ENCODE measurements at regions not wholly inside any gene's neighbourhood (a gene's known extent, or its start where the extent isn't known, plus 50 kb on each side); places are given as distances from the start of the nearest gene placed in this dataset.
"Not testable (repeated sequence)": the region's sequence is repeated elsewhere in the genome, so short reads cannot be mapped to it uniquely, and the experiment has no call there.

- WGBS, 10 experiments: 4 to 100% (median 67%) methylated on average over 1 to 3 of the region's 3 CpGs; no CpG with 5 or more reads in 1 of the 10 experiments
- ATAC-seq (replicated peaks in 6 of 8): peak in 3 of 8 experiments; percentile 44 to 85 (median 61)
- H3K4me3 ChIP-seq: no peak overlapping the region
Measured at GRCh38 chr12:20040831-20041230, 327.5 kb upstream of the PDE3A start.

GRCh38 chr12:20044351-20044750, 324.0 kb upstream of the PDE3A start:
- WGBS, 10 experiments: 22 to 100% (median 89%) methylated on average over 1 of the region's 1 CpG; no CpG with 5 or more reads in 4 of the 10 experiments
- Histone ChIP-seq H3K4me3 (no peak overlapping the region), H3K27ac (no peak overlapping the region), H3K4me1 (replicated peaks in 1 of 2) (peaks cover 12 to 13% of the 10 kb centered on the region in 2 donors)
- in situ Hi-C loops (cut with MboI; ENCODE audit: low pct_unique_long_range_greater_than_20kb in 2 of 9, low sequenced_read_pairs in 9 of 9, unreplicated experiment in 9 of 9): no loop called here
- ATAC-seq (replicated peaks in 6 of 8): no peak

More at GRCh38 chr12:20040831-20041230, 327.5 kb upstream of the PDE3A start:
- peaks cover 12 to 17% of the 10 kb centered on the region in 2 donors for H3K4me1 ChIP-seq (replicated peaks in 1 of 2)
- in situ Hi-C loops (cut with MboI; ENCODE audit: low pct_unique_long_range_greater_than_20kb in 2 of 9, low sequenced_read_pairs in 9 of 9, unreplicated experiment in 9 of 9): no loop called here
- peak overlapping the region in 1 of 2 donors; percentile 30 for H3K27ac ChIP-seq

- 4 to 83% (median 52%) methylated on average over 1 to 3 of the region's 3 CpGs; no CpG with 5 or more reads in 3 of the 10 experiments for WGBS, 10 experiments
- in situ Hi-C loops (cut with MboI; ENCODE audit: low pct_unique_long_range_greater_than_20kb in 2 of 9, low sequenced_read_pairs in 9 of 9, unreplicated experiment in 9 of 9): no loop called here
- peak in 1 of 8 experiments; percentile 52 for ATAC-seq (replicated peaks in 6 of 8)
- Histone ChIP-seq H3K4me1 (replicated peaks in 1 of 2) (peaks cover 10 to 13% of the 10 kb centered on the region in 2 donors), H3K27ac (no peak overlapping the region), H3K4me3 (no peak overlapping the region)
Measured at GRCh38 chr12:20044846-20045245, 323.5 kb upstream of the PDE3A start.

- no peak for ATAC-seq (replicated peaks in 6 of 8)
- Histone ChIP-seq H3K27ac (no peak overlapping the region), H3K4me3 (no peak overlapping the region), H3K4me1 (replicated peaks in 1 of 2) (no peaks in the 10 kb centered on the region)
- WGBS, 10 experiments: 76 to 100% (median 100%) methylated on average over 1 to 3 of the region's 3 CpGs; no CpG with 5 or more reads in 3 of the 10 experiments
- in situ Hi-C loops (cut with MboI; ENCODE audit: low pct_unique_long_range_greater_than_20kb in 2 of 9, low sequenced_read_pairs in 9 of 9, unreplicated experiment in 9 of 9): no loop called here
Measured at GRCh38 chr12:20047901-20048300, 320.4 kb upstream of the PDE3A start.

GRCh38 chr12:20050221-20050620, 318.1 kb upstream of the PDE3A start:
- ATAC-seq (replicated peaks in 6 of 8): no peak
- WGBS, 10 experiments: 19 to 100% (median 85%) methylated on average over 1 to 3 of the region's 3 CpGs; no CpG with 5 or more reads in 2 of the 10 experiments
- Histone ChIP-seq H3K4me3 (no peak overlapping the region), H3K27ac (no peak overlapping the region), H3K4me1 (replicated peaks in 1 of 2) (no peaks in the 10 kb centered on the region)
- in situ Hi-C loops (cut with MboI; ENCODE audit: low pct_unique_long_range_greater_than_20kb in 2 of 9, low sequenced_read_pairs in 9 of 9, unreplicated experiment in 9 of 9): no loop called here

GRCh38 chr12:20053782-20054181, 314.6 kb upstream of the PDE3A start:
- no peak for ATAC-seq (replicated peaks in 6 of 8)
- 43 to 100% (median 96%) methylated on average over 1 of the region's 1 CpG; no CpG with 5 or more reads in 2 of the 10 experiments for WGBS, 10 experiments

GRCh38 chr12:20055856-20056255, 312.5 kb upstream of the PDE3A start:
- Histone ChIP-seq H3K4me3 (no peak overlapping the region), H3K27ac (no peak overlapping the region), H3K4me1 (replicated peaks in 1 of 2) (no peaks in the 10 kb centered on the region)
- 0 to 93% (median 38%) methylated on average over 1 to 3 of the region's 3 CpGs for WGBS, 10 experiments
- ATAC-seq (replicated peaks in 6 of 8): no peak
- in situ Hi-C loops (cut with MboI; ENCODE audit: low pct_unique_long_range_greater_than_20kb in 2 of 9, low sequenced_read_pairs in 9 of 9, unreplicated experiment in 9 of 9): no loop called here

More at GRCh38 chr12:20053782-20054181, 314.6 kb upstream of the PDE3A start:
- H3K27ac ChIP-seq: no peak overlapping the region
- H3K4me3 ChIP-seq: no peak overlapping the region
- in situ Hi-C loops (cut with MboI; ENCODE audit: low pct_unique_long_range_greater_than_20kb in 2 of 9, low sequenced_read_pairs in 9 of 9, unreplicated experiment in 9 of 9): no loop called here
- H3K4me1 ChIP-seq (replicated peaks in 1 of 2): no peaks in the 10 kb centered on the region

- 17 to 100% (median 83%) methylated on average over 1 to 2 of the region's 5 CpGs; no CpG with 5 or more reads in 3 of the 10 experiments for WGBS, 10 experiments
- Histone ChIP-seq H3K27ac (no peak overlapping the region), H3K4me1 (replicated peaks in 1 of 2) (no peaks in the 10 kb centered on the region), H3K4me3 (no peak overlapping the region)
- ATAC-seq (replicated peaks in 6 of 8): no peak
- in situ Hi-C loops (cut with MboI; ENCODE audit: low pct_unique_long_range_greater_than_20kb in 2 of 9, low sequenced_read_pairs in 9 of 9, unreplicated experiment in 9 of 9): no loop called here
Measured at GRCh38 chr12:20057398-20057797, 310.9 kb upstream of the PDE3A start.

- 27 to 100% (median 89%) methylated on average over 1 to 6 of the region's 6 CpGs for WGBS, 10 experiments
- no peak overlapping the region for H3K4me3 ChIP-seq
- H3K4me1 ChIP-seq (replicated peaks in 1 of 2): no peaks in the 10 kb centered on the region
- ATAC-seq (replicated peaks in 6 of 8): peak in 1 of 8 experiments; percentile 49
- in situ Hi-C loops (cut with MboI; ENCODE audit: low pct_unique_long_range_greater_than_20kb in 2 of 9, low sequenced_read_pairs in 9 of 9, unreplicated experiment in 9 of 9): no loop called here
- H3K27ac ChIP-seq: no peak overlapping the region
Measured at GRCh38 chr12:20063116-20063515, 305.2 kb upstream of the PDE3A start.

- no peak overlapping the region for H3K4me3 ChIP-seq
- 11 to 96% (median 78%) methylated on average over 1 to 3 of the region's 3 CpGs; no CpG with 5 or more reads in 1 of the 10 experiments for WGBS, 10 experiments
- in situ Hi-C loops (cut with MboI; ENCODE audit: low pct_unique_long_range_greater_than_20kb in 2 of 9, low sequenced_read_pairs in 9 of 9, unreplicated experiment in 9 of 9): no loop called here
- peaks cover 0 to 12% of the 10 kb centered on the region in 2 donors for H3K4me1 ChIP-seq (replicated peaks in 1 of 2)
- no peak for ATAC-seq (replicated peaks in 6 of 8)
- no peak overlapping the region for H3K27ac ChIP-seq
Measured at GRCh38 chr12:20077618-20078017, 290.7 kb upstream of the PDE3A start.

- no peak for ATAC-seq (replicated peaks in 6 of 8)
- no peak overlapping the region for H3K4me3 ChIP-seq
- WGBS, 10 experiments: 0 to 87% (median 81%) methylated on average over 1 to 3 of the region's 6 CpGs; no CpG with 5 or more reads in 5 of the 10 experiments
Measured at GRCh38 chr12:20089077-20089476, 279.3 kb upstream of the PDE3A start.

GRCh38 chr12:20093190-20093810, 275.0 kb upstream of the PDE3A start:
- 60 to 100% (median 90%) methylated on average over 1 to 7 of the region's 32 CpGs; no CpG with 5 or more reads in 2 of the 10 experiments for WGBS, 10 experiments
- H3K4me3 ChIP-seq; in situ Hi-C loops (cut with MboI; ENCODE audit: low pct_unique_long_range_greater_than_20kb in 2 of 9, low sequenced_read_pairs in 9 of 9, unreplicated experiment in 9 of 9); H3K4me1 ChIP-seq (replicated peaks in 1 of 2); H3K27ac ChIP-seq; ATAC-seq (replicated peaks in 6 of 8): not testable (repeated sequence)

More at GRCh38 chr12:20089077-20089476, 279.3 kb upstream of the PDE3A start:
- no peak overlapping the region for H3K27ac ChIP-seq
- H3K4me1 ChIP-seq (replicated peaks in 1 of 2): no peaks in the 10 kb centered on the region
- in situ Hi-C loops (cut with MboI; ENCODE audit: low pct_unique_long_range_greater_than_20kb in 2 of 9, low sequenced_read_pairs in 9 of 9, unreplicated experiment in 9 of 9): no loop called here

GRCh38 chr12:20096430-20096829, 271.9 kb upstream of the PDE3A start:
- no peak for ATAC-seq (replicated peaks in 6 of 8)
- H3K4me1 ChIP-seq (replicated peaks in 1 of 2): no peaks in the 10 kb centered on the region
- in situ Hi-C loops (cut with MboI; ENCODE audit: low pct_unique_long_range_greater_than_20kb in 2 of 9, low sequenced_read_pairs in 9 of 9, unreplicated experiment in 9 of 9): no loop called here
- WGBS, 10 experiments: 69 to 100% (median 83%) methylated on average over 1 to 6 of the region's 6 CpGs
- no peak overlapping the region for H3K4me3 ChIP-seq
- H3K27ac ChIP-seq: no peak overlapping the region

GRCh38 chr12:20097626-20098025, 270.7 kb upstream of the PDE3A start:
- ATAC-seq (replicated peaks in 6 of 8): peak; percentile 51 to 91 (median 66)
- no peak overlapping the region for H3K27ac ChIP-seq

More at GRCh38 chr12:20097626-20098025, 270.7 kb upstream of the PDE3A start:
- Histone ChIP-seq H3K4me3 (no peak overlapping the region), H3K4me1 (replicated peaks in 1 of 2) (no peaks in the 10 kb centered on the region)
- in situ Hi-C loops (cut with MboI; ENCODE audit: low pct_unique_long_range_greater_than_20kb in 2 of 9, low sequenced_read_pairs in 9 of 9, unreplicated experiment in 9 of 9): no loop called here
- 0 to 100% (median 69%) methylated on average over 2 of the region's 2 CpGs; no CpG with 5 or more reads in 3 of the 10 experiments for WGBS, 10 experiments
